ENCODE measurements at regions not wholly inside any gene's neighbourhood (a gene's known extent, or its start where the extent isn't known, plus 50 kb on each side); places are given as distances from the start of the nearest gene placed in this dataset.

- H3K4me1 ChIP-seq (ENCODE audit: control insufficient read depth in 1 of 2, insufficient read depth in 2 of 2, low read depth in 1 of 2, low read length in 1 of 2), result peaks cover 22 to 27% of the 10 kb centered on the region in 2 experiments; a peak in 3 of 4 replicates
- 76% methylated on average over 5 of the region's 7 CpGs for WGBS (ENCODE audit: low lambda C conversion rate)
- ChIA-PET CTCF (interaction anchor here (0.6 to 1.9 kb wide), 2 partner anchors 8 to 11 kb away, joined by 3 to 7 read pairs; no protein-coding TSS in a partner anchor), POLR2A (no interaction called here)
- H3K36me3 ChIP-seq (replicated peaks in 1 of 2; ENCODE audit: control insufficient read depth in 1 of 2, insufficient read depth in 2 of 2, low read length in 1 of 2), result no peaks in the 10 kb centered on the region
- H3K4me3 ChIP-seq (ENCODE audit: low read depth in 2 of 2, low read length in 1 of 2), result no peak overlapping the region
- H3K9me2 ChIP-seq, result no peaks in the 10 kb centered on the region
- H3F3A ChIP-seq (replicated peaks; ENCODE audit: insufficient read depth), result peaks cover 4% of the 10 kb centered on the region
- no peaks in the 10 kb centered on the region; the same call in 1 of the 2 replicates for H4K20me1 ChIP-seq (ENCODE audit: insufficient read depth)
- no peak for TF ChIP-seq FOSL2 (IDR thresholded peaks at IDR 0.05; ENCODE audit: borderline replicate concordance, low read depth)
- no peak for TF ChIP-seq RCOR1 (IDR thresholded peaks at IDR 0.05; ENCODE audit: low read length)
- no peak for TF ChIP-seq PBX3 (IDR thresholded peaks at IDR 0.05)
- no peak for TF ChIP-seq USF2 (IDR thresholded peaks at IDR 0.05; ENCODE audit: borderline replicate concordance, low read depth, low read length)
- TF ChIP-seq RAD21 (IDR thresholded peaks at IDR 0.05; ENCODE audit: low read length), result no peak
- no peak for TF ChIP-seq MAX (IDR thresholded peaks at IDR 0.05; ENCODE audit: low read depth)
- TF ChIP-seq FOXJ3 (CRISPR knock-in tag; IDR thresholded peaks at IDR 0.05), result no peak
- TF ChIP-seq ZBTB33 (IDR thresholded peaks at IDR 0.05; ENCODE audit: borderline replicate concordance, low read depth), result no peak
- no peak for TF ChIP-seq EP300 (IDR thresholded peaks at IDR 0.05; ENCODE audit: borderline replicate concordance in 1 of 2, low read depth in 1 of 2, low read length in 1 of 2)
- TF ChIP-seq TEAD4 (IDR thresholded peaks at IDR 0.05; ENCODE audit: borderline replicate concordance, insufficient read depth), result no peak
- TF ChIP-seq CHD2 (IDR thresholded peaks at IDR 0.05; ENCODE audit: low read length, partially characterized antibody), result no peak
- no peak for TF ChIP-seq TAF1 (IDR thresholded peaks at IDR 0.05; ENCODE audit: borderline replicate concordance, low read depth, low read length)
- TF ChIP-seq JUND (IDR thresholded peaks at IDR 0.05), result no peak
- TF ChIP-seq SIN3A (IDR thresholded peaks at IDR 0.05; ENCODE audit: borderline replicate concordance, low read depth, low read length), result no peak
- no peak for TF ChIP-seq RXRA (IDR thresholded peaks at IDR 0.05; ENCODE audit: borderline replicate concordance, low read depth)
- TF ChIP-seq ELF1 (IDR thresholded peaks at IDR 0.05), result no peak
- TF ChIP-seq GABPA (IDR thresholded peaks at IDR 0.05; ENCODE audit: low read depth), result no peak
- TF ChIP-seq MEF2A (IDR thresholded peaks at IDR 0.05; ENCODE audit: borderline replicate concordance, low read depth), result no peak
- no peak overlapping the region for H3K4me2 ChIP-seq
- no peak overlapping the region for H3K27ac ChIP-seq (ENCODE audit: low read depth in 2 of 2, low read length in 1 of 2)
- H3K9ac ChIP-seq, result no peak overlapping the region
- H2AFZ ChIP-seq (ENCODE audit: low read depth), result no peak overlapping the region
- DNase-seq, result no peak
- H3K9me3 ChIP-seq, result no peaks in the 10 kb centered on the region
- H3K27me3 ChIP-seq (ENCODE audit: insufficient read depth), result no peaks in the 10 kb centered on the region
- no peaks in the 10 kb centered on the region for H3K79me2 ChIP-seq (ENCODE audit: insufficient read depth)
These were observed 181.2 kb downstream of the ANAPC1 start for GRCh38 chr2:111702804-111703196.
